KMS-11 (cell line): ENCODE measurements at regions not wholly inside any gene's neighbourhood (a gene's known extent, or its start where the extent isn't known, plus 50 kb on each side); places are given as distances from the start of the nearest gene placed in this dataset.

Experiments
- H2AFZ ChIP-seq: fragments of 200-600 bp; sonication (generic); 2 replicates; pipeline ENCODE4 v1.6.1; 2016; ENCODE audit warnings: antibody characterized with exemption, mixed run types, low read depth
- H3K27ac ChIP-seq: fragments of 200-600 bp; sonication (generic); 2 replicates; pipeline ENCODE4 v1.6.1; 2016; ENCODE audit warnings: mild to moderate bottlenecking, mixed run types
- H3K27me3 ChIP-seq: fragments of 200-600 bp; sonication (generic); 2 replicates; pipeline ENCODE4 v1.6.1; 2017; ENCODE audit warnings: mild to moderate bottlenecking, low read depth, mixed run types, moderate library complexity; ENCODE audit not compliant: insufficient read depth
- H3K36me3 ChIP-seq: fragments of 200-600 bp; sonication (generic); 2 replicates; pipeline ENCODE4 v1.6.1; 2017; ENCODE audit warnings: mild to moderate bottlenecking, mixed run types; ENCODE audit not compliant: insufficient read depth
- H3K4me1 ChIP-seq: fragments of 200-600 bp; sonication (generic); 2 replicates; pipeline ENCODE4 v1.6.1; 2016; ENCODE audit warnings: mild to moderate bottlenecking, low read depth, mixed run types; ENCODE audit not compliant: poor library complexity, severe bottlenecking
- H3K4me2 ChIP-seq: fragments of 200-600 bp; sonication (generic); 2 replicates; pipeline ENCODE4 v1.7.0; 2016; ENCODE audit warnings: mild to moderate bottlenecking, mixed run types
- H3K4me3 ChIP-seq: fragments of 200-600 bp; sonication (generic); IDR thresholded peaks from 2 replicates; pipeline ENCODE4 v1.6.1; 2017; ENCODE audit warnings: low read depth, low read length, mixed read lengths; ENCODE audit not compliant: insufficient read depth
- H3K79me2 ChIP-seq: fragments of 200-600 bp; sonication (generic); 2 replicates; pipeline ENCODE4 v1.6.1; 2016; ENCODE audit warnings: low read depth, mixed run types; ENCODE audit not compliant: insufficient read depth
- H3K9ac ChIP-seq: fragments of 200-600 bp; sonication (generic); 2 replicates; pipeline ENCODE4 v1.6.1; 2016; ENCODE audit warnings: mild to moderate bottlenecking, mixed run types
- H4K20me1 ChIP-seq: fragments of 200-600 bp; sonication (generic); 2 replicates; pipeline ENCODE4 v1.6.1; 2016; ENCODE audit warnings: mild to moderate bottlenecking, mixed run types; ENCODE audit not compliant: insufficient read depth
- TF ChIP-seq, protein P1 (sequence below): fragments of 200-600 bp; sonication (generic); conservative IDR thresholded peaks from 2 replicates; pipeline ENCODE4 v1.6.1; 2017; ENCODE audit warnings: low read depth, mild to moderate bottlenecking, antibody characterized with exemption, low read length, moderate library complexity, mixed read lengths

DNA sequence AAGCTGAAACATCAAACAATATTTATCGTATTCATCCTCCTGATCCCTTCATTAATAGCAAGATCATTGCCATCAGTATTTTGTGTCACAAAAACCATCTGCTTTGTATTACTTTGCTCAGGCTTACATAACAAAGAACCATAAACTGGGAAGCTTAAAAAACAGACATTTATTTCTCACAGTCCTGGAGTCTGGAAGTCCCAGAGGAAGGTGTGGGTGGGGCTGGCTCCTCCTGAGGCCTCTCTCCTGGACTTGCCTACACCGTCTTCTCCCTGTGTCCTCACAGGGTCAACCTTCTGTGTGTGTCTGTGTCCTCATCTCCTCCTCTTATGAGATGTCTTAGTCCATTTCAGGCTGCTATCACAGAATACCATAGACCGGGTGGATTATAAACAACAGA, 61.3 kb upstream of the MXRA5 start:
- no peak overlapping the region for H3K27ac ChIP-seq
- H2AFZ ChIP-seq: no peak overlapping the region
- H3K4me3 ChIP-seq: no peak overlapping the region
- H3K36me3 ChIP-seq: no peaks in the 10 kb centered on the region
- TF ChIP-seq, protein P1, sequence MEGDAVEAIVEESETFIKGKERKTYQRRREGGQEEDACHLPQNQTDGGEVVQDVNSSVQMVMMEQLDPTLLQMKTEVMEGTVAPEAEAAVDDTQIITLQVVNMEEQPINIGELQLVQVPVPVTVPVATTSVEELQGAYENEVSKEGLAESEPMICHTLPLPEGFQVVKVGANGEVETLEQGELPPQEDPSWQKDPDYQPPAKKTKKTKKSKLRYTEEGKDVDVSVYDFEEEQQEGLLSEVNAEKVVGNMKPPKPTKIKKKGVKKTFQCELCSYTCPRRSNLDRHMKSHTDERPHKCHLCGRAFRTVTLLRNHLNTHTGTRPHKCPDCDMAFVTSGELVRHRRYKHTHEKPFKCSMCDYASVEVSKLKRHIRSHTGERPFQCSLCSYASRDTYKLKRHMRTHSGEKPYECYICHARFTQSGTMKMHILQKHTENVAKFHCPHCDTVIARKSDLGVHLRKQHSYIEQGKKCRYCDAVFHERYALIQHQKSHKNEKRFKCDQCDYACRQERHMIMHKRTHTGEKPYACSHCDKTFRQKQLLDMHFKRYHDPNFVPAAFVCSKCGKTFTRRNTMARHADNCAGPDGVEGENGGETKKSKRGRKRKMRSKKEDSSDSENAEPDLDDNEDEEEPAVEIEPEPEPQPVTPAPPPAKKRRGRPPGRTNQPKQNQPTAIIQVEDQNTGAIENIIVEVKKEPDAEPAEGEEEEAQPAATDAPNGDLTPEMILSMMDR: no peak
- no peak overlapping the region for H3K9ac ChIP-seq
- H3K4me2 ChIP-seq: no peak overlapping the region
- no peaks in the 10 kb centered on the region for H4K20me1 ChIP-seq
- no peaks in the 10 kb centered on the region for H3K79me2 ChIP-seq
- H3K4me1 ChIP-seq: no peaks in the 10 kb centered on the region
- no peaks in the 10 kb centered on the region for H3K27me3 ChIP-seq

DNA sequence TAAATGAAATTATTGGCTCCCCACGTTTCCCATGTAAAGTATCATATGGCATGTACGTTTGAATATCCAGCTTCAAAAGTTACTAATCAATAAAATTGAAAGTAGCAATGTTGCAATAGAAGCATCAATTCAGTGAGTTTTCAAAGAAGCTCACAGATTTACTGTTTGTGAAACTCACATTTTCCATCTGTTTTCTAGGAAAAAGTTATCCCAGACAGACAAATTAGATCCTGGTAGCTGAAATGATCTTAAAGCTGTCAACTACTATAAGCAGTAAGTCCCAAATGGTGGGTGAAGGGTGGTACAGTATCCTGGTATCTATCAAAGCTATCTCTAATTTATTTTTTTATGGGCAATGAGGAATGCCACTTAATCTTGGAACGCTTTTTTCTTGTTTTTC, 60.7 kb upstream of the MXRA5 start:
- Histone ChIP-seq H3K9ac (no peak overlapping the region), H3K36me3 (no peaks in the 10 kb centered on the region), H3K4me1 (no peaks in the 10 kb centered on the region), H3K4me2 (no peak overlapping the region), H3K79me2 (no peaks in the 10 kb centered on the region), H4K20me1 (no peaks in the 10 kb centered on the region), H3K4me3 (no peak overlapping the region), H3K27me3 (no peaks in the 10 kb centered on the region), H3K27ac (no peak overlapping the region), H2AFZ (no peak overlapping the region)
- TF ChIP-seq, protein P1: no peak

DNA sequence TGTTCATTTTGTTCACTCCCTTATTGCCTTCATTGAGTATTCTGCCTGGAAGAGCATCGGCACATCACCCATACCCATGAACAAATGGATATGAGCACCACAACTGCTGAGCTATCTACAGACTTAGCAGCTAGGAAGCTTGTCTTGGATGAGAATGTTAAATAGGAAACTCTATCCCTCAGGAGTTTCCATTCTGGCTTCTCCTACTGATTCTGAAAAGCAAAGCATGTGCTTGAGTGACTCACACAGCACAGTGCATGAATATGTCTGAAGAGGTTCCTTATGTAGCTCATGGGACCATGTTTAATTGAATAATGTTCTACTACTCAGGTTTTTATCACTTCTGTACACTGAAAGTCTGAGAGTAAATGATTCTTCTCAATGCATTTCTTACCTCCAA, 57.3 kb upstream of the MXRA5 start:
- Histone ChIP-seq H3K4me1 (no peaks in the 10 kb centered on the region), H3K4me3 (no peak overlapping the region), H3K79me2 (no peaks in the 10 kb centered on the region), H3K27me3 (no peaks in the 10 kb centered on the region), H3K9ac (no peak overlapping the region), H2AFZ (no peak overlapping the region), H4K20me1 (no peaks in the 10 kb centered on the region), H3K27ac (no peak overlapping the region), H3K36me3 (no peaks in the 10 kb centered on the region), H3K4me2 (no peak overlapping the region)
- TF ChIP-seq, protein P1: no peak
